NK-92 (cell line): ENCODE measurements at regions not wholly inside any gene's neighbourhood (a gene's known extent, or its start where the extent isn't known, plus 50 kb on each side); places are given as distances from the start of the nearest gene placed in this dataset.
"Not testable (repeated sequence)": the region's sequence is repeated elsewhere in the genome, so short reads cannot be mapped to it uniquely, and the experiment has no call there.

Source experiments
- DNase-seq: peaks from one replicate; lab custom pipeline; 2025; ENCODE audit not compliant: unreplicated experiment; lab: John Stamatoyannopoulos, UW

DNA sequence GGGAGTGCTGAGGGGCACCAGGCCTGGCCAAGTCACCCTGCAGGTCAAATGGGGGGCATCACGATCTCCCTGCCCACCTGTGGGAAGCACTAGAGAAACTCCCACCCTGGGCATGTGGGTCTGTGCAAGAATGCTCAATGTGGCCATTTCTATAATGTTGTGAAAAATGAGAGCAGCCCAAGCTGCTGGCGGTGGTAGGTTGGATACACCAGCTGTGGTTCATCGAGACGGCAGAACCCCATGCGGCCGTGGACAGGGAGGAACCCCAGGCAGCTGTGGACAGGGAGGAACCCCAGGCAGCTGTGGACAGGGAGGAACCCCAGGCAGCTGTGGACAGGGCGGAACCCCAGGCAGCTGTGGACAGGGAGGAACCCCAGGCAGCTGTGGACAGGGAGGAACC lies 129.1 kb downstream of the BRD1 start:
- not testable (repeated sequence) for DNase-seq

DNA sequence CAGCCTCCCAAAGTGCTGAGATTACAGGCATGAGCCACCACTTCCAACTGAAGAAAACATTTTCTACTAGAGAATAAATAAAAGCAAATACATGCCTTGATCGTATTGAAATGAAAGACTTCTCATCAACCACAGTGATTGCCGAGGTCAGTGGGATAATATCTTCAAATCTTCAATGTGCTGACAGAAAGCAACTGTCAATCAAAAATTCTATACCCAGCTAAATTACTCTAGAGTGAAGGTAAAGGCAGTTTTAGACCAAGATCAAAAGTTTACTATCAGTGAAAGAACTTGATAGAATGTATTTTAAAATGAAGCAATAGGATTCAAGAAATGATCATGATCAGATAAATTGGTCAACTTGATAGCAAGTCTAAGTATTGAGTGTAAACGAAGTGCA lies 130.6 kb downstream of the BRD1 start:
- no peak for DNase-seq

DNA sequence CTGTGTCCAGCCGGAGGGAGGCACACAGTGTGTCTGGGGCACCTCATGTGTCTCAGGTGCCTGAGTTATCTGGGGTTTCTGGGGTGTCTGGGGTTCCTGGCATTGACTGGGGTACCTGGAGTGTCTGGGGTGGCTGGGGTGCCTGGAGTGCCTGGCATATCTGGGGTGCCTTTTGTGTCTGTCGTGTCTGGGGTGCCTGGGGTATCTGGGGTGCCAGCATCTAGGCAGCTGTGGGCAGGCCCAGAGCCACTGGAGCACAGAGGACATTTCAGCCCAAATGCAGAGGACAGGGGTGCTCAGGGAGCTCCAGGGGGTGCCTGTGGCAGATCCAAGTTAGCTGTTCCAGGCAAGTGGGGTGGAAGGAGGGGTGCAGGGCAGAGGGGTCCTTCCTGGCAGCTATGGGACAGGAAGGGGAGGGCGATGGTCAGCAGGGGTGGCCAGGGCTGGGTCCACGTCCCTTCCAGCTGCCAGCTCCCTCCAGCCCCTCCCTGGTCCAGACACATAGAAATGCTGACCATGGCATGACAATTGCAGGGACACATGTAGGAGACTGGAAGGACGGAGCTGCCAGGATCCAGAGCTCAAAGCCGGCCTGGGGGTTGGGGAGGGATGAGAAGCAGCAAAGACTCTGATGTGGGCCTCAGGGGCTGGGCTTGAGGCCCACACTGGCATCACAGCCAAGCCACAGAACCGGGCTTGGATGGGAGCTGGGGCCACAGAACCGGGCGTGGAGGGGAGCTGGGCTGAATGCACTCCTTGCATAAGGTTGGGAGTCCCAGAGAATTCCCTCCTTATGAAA lies 133.0 kb downstream of the BRD1 start:
- DNase-seq: no peak

DNA sequence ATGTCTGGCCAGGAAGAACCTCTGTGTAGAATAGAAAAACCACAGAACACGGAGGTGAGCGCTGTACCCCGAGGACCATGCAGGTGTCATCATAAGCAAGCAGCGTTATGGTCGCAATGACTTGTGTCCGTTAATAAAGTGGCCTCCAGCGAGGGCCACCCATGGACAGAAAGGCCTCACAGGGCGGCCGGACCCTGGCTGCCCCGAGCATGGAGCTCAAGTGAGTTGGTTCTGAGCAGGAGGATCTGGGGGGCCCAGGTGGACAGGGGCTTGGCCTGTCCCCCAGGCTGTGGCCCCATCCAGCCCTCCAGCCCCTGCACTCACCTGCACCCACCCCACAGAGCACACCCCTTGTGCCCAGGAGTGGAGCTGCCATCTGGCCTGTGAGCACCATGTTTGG lies 133.8 kb downstream of the BRD1 start:
- DNase-seq: no peak

DNA sequence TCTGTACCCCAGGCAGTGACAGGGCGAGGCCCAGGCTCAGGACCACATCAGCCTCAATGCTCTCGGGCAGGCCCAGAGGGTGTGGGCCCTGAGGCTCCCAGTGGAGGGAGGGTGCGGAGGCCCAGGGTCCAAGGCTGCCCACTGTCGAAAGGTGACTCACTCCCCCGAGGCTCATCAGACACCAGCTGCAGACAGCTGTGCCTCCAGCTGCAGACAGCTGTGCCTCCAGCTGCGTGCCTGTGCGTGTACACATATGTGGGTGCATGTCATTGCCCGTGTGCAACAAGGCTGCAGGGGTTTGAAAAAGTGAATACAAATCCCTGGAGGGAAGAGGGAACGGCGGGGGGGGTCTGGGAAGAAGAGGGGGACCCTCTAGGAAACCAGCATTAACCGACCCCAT lies 134.3 kb downstream of the BRD1 start:
- DNase-seq: no peak

DNA sequence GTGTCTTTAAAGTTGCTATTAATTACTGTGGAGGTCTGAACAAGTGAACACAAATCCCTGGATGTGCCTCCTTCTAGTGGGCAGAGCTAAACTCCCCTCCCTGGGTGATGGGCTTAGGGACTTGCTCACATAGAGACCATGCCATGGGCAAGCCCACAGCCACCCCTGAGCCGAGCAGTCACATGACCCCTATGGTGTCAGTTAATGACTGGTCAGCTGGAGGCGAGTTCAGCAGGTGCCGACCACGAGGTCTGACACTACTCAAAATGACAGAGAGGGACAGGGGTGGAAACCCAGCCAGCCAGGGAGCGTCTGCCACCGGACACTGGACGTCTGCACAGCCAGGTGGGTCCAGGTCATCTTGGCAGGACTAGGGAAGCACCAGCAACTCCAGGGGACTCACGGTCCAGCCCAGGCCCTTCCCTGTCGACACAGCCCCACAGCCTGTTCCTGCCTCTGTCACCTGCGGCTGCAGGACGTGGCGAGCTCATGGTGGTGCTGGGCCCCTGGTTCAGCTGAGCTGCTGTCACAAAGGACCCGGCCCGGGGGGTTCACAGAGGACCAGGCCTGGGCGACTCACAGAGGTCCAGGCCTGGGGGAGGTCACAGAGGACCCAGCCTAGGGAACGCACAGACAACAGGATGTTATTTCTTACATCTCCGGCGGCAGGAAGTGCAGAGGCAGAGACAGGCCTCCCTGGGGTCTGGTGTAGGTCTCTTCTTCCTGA lies 135.0 kb downstream of the BRD1 start:
- no peak for DNase-seq

DNA sequence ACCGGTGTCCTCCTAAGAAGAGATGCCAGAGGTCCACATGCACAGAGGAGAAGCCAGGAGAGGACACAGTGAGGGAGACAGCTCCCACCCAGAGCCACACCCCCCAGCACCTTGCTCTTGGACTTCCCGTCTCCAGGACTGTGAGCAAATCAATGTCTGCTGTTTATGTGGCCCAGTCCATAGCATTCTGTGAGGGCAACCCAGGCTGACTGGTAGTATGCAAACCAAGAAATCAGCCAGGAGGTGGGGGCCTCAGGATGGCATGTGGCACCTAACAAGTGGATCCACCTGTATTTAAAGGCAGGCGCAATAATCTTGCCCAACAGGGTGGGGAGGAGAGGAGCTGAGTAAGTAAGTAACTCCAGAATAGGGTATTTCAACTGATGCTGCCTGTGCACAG lies 136.4 kb downstream of the BRD1 start:
- no peak for DNase-seq

DNA sequence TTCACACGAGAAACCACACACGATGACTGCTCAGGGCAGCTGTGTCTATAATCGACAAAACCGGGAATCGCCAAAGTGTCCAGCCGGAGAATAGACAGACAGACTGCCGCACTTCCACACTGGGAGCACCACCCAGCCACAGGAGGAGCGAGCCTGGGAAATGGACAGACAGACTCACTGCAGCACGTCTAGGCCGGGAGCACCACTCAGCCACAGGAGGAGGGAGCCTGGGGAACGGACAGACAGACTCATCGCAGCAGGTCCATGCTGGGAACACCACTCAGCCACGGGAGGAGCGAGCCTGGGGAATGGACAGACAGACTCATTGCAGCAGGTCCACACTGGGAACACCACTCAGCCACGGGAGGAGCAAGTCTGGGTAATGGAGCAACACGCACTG lies 137.2 kb downstream of the BRD1 start:
- DNase-seq: no peak

DNA sequence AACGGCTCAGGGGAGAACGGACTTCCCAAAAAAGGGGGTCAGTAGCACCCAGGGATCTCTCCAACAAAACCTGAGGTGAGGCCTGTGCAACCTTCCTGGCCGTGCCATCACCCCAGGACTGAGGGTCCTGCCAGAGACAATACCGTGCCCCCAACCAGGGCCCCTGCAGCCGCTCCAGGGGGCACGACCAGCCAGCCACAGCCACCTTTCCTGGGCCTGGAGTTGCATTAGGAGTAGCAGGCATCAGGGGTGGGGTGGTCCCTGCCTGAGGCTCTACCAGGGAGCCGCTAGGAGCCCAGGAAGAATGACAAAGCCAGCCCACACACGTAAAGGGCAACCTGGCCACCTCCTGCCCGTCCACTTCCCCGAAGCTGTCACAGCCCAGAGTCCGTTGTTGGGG lies 137.8 kb downstream of the BRD1 start:
- no peak for DNase-seq

DNA sequence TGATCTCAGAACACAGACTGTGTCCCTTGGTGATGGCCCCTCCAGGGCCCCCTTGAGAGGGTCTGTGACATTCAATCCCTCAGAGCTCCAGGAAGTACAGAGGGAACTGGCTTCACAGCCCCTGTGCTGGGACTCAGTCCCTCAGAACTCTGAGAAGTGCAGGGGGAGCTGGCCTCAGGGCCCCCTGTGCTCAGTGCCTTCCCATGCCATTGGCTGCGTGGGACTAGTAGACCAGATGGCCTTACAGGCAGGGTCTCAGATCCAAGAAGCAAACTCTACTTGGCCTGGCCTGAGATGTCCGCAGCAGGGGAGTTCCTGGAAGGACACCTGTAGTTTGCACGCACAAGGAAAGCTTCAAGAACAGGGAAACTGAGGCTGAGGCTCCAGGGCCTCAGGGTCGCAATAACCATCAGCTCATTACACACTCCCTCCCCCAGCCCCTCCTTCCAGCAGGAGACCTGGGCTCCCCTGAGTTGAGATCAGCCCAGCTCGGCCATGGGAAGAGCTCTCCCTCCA lies 138.4 kb downstream of the BRD1 start:
- no peak for DNase-seq

DNA sequence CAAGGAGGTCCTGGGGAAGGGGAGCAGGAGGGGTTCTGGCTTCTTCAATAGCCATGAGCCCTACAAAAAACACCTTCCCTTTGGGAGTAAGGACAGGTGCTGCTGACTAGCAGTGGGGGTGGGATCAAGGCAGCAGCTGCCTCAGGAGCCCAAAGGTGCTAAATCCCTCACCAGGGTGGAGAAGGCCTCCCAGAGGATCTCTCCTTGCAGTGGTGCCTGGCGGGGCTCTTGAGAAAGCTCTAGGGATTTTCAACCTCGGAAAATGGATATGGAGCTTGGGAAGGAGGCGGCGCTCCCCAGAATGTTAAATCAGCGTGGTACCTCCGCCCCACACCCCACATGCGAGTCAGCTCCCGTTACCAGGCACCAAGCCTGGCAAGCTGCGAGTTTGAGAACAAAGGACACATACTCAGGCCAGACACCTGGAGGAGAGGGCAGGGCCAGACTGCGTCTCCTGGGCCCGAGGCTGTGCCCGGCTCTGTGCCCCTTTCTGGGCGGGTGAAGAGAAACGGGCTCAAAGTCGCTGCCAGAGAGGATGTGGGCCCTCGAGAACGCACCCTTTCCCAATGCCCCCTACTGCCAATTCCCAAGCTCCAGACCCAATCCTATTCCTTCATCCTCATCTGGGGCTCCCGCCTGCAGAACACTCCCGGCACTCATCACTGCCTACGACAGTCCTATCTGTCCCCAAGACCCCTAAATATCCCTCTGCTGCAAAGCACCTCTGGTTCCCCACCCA lies 139.0 kb downstream of the BRD1 start:
- no peak for DNase-seq

DNA sequence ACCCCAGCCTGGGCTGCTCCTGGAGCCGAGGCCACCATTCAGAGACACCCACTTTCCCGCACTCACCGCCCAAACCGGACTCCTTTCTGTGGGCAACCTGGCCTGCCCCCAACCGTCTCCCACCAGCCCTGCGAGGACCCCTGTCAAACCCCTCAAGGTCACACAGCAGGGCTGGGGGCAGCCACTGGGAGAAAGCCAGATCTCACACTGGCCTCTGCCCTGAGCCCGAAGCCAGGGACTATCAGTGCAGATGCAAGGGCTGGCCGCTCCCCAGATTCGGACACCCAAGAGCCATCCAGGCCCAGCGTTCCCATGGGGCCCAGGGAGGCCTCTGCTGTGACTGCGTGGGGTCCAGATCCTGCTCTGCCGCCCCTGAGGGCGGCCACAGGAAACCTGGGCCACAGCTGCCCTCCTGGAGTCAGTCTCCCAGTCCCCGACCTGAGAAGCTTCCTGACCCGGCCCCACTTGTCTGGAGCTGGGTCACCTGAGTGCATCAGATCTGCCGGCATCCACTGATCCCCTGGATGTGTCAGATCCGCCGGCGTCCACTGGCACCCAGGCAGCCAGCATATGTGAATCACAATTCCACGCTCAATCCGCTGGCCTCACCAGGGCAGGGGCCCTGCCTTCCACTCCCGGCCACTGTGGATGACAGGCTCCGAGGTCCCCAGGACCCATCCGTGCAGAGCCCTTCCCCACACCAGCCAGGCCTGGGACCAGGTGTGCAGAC lies 139.7 kb downstream of the BRD1 start:
- no peak for DNase-seq

DNA sequence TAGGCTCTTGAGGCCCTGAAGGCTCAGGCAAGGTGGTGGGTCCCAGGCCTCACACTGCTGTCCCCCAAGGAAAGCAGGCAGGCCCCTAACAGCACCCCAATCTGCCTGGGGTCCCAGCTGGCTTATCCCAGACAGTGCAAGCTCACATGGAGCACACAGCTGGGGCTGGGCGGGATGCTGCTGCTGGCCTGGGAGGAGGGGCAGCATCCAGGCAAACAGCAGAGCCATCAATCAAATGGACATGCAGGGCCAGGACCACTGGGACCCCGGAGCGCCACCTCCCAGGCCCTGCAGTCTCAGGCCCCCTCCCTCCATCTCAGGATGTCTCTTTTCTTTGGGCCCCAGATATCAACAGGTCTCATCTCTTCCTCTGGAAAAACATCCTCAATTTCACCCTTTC lies 140.3 kb downstream of the BRD1 start:
- no peak for DNase-seq

DNA sequence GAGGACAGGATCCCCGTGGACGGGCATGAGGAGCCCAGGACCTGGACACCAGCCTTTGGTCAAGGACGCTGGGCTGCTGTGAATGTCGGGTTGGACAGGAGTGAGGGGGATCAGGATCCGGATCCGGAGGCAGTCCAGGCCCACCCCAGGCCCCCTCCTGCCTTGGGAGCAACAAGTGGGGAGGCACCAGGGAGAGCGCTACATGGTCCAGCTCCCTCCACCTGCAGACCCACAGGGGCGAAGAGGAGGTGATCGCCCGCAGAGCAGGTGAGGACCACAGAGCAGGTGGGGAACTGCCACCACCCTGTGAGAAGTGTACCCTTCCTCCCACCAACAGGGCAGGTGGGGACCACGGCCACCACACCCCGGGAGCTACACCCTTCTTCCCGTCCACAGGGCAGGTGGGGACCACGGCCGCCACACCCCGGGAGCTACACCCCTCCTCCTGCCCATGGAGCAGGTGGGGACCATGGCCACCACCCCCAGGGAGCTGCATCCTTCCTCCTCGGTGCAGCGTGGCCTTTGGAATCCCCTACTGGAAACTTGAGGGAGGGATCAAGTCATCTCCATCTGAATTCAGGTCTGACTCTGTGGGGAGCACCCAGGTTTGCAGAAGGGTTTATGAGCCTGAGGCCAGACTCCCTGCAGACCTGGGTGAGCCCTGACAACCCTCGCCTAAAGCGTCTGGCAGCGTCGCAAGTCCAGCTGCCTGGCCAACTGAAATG lies 141.0 kb downstream of the BRD1 start:
- DNase-seq: no peak

DNA sequence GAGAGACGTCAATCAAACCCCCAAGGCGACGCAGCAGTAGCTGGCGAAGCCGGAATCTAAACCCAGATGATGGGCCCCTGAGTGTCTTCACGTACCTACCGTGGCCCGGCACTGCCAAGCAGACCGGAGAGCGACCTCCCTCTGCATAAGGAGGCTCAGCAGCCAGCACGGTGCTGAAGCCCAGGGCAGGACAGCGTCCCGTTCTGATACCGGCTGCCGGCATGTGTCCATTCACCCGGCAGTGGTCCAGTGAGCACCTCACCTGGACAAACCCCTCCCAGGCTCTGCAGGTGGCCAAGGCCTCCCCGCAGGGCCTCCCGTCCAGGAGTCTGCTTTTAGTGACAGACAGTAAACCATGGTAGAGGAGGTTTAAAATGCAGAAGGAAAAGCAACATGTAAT lies 142.0 kb downstream of the BRD1 start:
- no peak for DNase-seq

DNA sequence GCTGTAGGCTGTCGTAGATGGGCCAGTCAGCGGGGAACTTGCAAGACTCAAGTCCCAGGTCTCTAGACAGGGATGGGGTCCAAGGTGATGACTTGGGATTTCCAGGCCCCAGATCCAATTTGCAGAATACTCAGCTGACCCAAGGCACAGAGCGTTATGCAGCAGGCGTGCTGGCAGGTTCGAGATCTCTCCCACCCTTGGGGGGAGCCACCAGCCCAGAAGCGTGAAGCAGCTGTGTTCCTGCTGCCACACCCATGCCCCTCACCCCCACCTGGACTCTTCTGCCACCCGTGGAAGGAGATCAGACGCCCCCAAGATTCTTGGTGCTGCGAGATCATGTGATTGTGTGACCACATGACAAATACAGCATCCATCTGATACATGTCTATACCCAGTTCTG lies 142.6 kb downstream of the BRD1 start:
- DNase-seq: no peak

DNA sequence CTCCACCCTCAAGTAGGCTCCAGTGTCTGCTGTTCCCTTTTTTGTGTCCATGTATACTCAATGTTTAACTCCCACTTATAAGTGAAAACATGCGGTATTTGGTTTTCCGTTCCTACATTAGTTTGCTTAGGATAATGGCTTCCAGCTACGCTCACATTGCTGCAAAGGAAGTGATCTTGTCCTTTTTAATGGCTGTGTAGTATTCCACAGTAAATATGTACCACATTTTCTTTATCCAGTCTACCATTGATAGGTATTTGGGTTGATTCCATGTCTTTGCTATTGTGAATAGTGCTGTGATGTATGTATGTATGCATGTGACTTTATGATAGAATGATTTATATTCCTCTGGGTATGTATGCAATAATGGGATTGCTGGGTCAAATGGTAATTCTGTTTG lies 144.6 kb downstream of the BRD1 start:
- DNase-seq: no peak

DNA sequence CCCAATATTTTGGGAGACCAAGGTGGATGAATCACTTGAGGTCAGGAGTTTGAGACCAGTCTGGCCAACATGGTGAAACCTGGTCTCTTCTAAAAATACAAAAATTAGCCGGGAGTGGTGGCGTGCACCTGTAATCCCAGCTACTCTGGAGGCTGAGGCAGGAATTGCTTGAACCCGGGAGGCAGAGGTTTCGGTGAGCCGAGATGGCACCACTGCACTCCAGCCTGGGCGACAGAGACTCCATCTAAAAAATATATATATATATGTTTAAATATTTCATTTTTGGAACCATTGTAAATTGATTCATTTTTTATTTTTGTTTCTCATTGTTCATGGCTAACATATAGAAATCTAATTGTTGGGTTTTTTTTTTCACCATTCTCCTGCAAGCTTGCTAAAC lies 146.9 kb downstream of the BRD1 start:
- not testable (repeated sequence) for DNase-seq

DNA sequence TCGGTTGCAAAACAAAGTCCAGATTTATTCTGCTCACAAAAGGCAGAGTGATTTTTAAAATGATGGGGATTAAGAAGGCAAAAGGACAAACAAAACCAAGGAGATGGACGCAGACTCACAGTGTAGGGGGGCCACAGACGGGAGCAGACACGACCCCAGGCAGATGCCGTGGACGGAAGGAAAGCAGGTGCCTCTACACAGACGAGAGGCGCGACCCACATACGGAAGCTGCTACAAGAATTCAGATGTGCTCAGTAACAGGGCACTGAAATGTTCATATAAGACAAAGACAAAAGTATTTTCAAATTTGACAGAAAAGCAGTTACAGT lies 148.9 kb downstream of the BRD1 start:
- DNase-seq: no peak

DNA sequence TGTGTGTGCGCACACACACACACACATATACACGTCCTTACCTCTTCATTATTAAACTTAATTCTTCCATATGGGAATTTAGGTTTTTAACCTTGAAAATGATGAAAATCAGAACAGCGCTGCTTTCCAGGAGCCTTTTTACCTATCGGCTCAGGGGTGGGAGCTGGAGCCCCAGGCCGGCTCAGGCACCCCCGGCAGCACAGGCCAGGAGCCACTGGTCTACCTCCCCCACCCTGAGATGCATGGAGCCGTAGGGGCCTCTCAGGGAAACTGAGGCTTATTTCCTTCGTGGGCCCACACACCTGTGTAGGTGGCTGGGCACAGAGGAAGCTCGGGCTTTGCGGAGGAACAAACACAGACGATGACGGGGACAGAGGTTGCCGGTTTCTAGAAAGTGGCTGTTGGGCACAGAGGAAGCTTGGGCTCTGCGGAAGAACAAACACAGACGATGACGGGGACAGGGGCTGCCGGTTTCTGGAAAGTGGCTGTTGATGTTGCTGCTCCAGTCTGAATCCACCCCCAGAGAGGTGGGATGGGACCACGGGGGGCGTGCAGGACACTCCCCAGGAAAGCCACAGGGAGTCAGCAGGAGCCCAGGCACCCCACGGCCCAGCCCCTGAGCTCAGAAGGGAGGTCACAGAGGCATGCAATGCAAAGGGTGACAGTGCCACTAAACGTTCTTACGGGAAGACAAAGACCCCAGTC lies 149.4 kb downstream of the BRD1 start:
- DNase-seq: no peak
